ENCODE measurements at regions not wholly inside any gene's neighbourhood (a gene's known extent, or its start where the extent isn't known, plus 50 kb on each side); places are given as distances from the start of the nearest gene placed in this dataset.

- no peak for ATAC-seq
- Histone ChIP-seq H3K36me3 (no peaks in the 10 kb centered on the region), H3K27ac (no peak overlapping the region), H3K9me3 (no peaks in the 10 kb centered on the region), H3K4me3 (no peak overlapping the region), H3K27me3 (no peaks in the 10 kb centered on the region), H3K4me1 (no peaks in the 10 kb centered on the region)
- intact Hi-C loops (cut with DNase I; ENCODE audit: low total_unique reads) = no loop called here
- DNase-seq = no peak
- in situ Hi-C loops (cut with MboI; ENCODE audit: low sequenced_read_pairs in 4 of 4) = no loop called here
- TF ChIP-seq, protein P1, sequence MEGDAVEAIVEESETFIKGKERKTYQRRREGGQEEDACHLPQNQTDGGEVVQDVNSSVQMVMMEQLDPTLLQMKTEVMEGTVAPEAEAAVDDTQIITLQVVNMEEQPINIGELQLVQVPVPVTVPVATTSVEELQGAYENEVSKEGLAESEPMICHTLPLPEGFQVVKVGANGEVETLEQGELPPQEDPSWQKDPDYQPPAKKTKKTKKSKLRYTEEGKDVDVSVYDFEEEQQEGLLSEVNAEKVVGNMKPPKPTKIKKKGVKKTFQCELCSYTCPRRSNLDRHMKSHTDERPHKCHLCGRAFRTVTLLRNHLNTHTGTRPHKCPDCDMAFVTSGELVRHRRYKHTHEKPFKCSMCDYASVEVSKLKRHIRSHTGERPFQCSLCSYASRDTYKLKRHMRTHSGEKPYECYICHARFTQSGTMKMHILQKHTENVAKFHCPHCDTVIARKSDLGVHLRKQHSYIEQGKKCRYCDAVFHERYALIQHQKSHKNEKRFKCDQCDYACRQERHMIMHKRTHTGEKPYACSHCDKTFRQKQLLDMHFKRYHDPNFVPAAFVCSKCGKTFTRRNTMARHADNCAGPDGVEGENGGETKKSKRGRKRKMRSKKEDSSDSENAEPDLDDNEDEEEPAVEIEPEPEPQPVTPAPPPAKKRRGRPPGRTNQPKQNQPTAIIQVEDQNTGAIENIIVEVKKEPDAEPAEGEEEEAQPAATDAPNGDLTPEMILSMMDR (IDR thresholded peaks at IDR 0.05 in 4 of 5, conservative IDR thresholded peaks at IDR 0.05 in 1 of 5) = no peak
- TF ChIP-seq POLR2A (IDR thresholded peaks at IDR 0.05) = no peak
Observed at GRCh38 chr2:67955748-67956603, 106.8 kb downstream of the C1D start.

DNA sequence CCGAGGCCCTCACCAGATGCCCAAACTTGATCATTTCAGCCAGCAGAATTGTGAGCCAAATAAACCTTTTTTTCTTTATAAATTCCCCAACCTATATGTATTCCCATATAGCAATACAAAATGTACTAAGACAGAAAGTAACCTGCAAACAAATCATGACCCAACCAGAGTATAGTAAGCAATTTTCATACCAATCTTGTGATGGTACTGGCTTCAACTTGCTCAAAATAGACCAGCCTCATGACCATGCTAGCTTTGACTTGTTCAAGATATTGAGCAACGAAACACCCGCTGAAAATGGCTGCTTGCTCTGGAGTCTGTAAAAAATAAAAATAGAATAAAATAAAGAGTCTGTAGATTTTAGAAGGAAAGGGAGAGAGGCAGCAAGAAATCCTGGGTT, 97.6 kb downstream of the C1D start:
- no peaks in the 10 kb centered on the region for H3K4me1 ChIP-seq
- H3K27ac ChIP-seq = no peak overlapping the region
- H3K4me3 ChIP-seq = no peak overlapping the region
- in situ Hi-C loops (cut with MboI; ENCODE audit: low sequenced_read_pairs in 4 of 4) (no loop called here), intact Hi-C loops (cut with DNase I; ENCODE audit: low total_unique reads) (no loop called here)
- no peak for ATAC-seq
- no peaks in the 10 kb centered on the region for H3K36me3 ChIP-seq
- DNase-seq = no peak
- no peak for TF ChIP-seq POLR2A (IDR thresholded peaks at IDR 0.05)
- TF ChIP-seq, protein P1 (IDR thresholded peaks at IDR 0.05 in 4 of 5, conservative IDR thresholded peaks at IDR 0.05 in 1 of 5) = no peak
- H3K27me3 ChIP-seq = no peaks in the 10 kb centered on the region
- no peaks in the 10 kb centered on the region for H3K9me3 ChIP-seq

DNA sequence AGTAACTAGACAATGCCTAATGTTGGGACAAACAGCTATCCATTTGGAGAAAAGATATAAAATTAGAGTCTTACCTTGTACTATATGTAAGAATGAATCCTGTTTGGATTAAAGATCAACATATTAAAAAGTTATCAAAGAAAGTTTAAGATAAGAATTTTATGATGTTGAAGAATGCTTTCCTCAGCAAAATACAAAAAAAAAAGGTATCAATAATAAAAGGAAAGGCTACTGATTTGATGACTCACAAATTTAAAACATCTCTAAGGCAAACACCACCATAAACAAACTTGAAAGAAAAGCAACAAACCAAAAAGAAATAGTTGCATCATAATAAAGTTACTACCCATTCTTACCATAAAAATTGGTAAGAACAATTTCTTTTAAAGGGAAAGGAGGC, 92.7 kb downstream of the C1D start:
- H3K4me1 ChIP-seq = no peaks in the 10 kb centered on the region
- no peak overlapping the region for H3K27ac ChIP-seq
- DNase-seq = no peak
- in situ Hi-C loops (cut with MboI; ENCODE audit: low sequenced_read_pairs in 4 of 4) = no loop called here
- H3K36me3 ChIP-seq = no peaks in the 10 kb centered on the region
- H3K27me3 ChIP-seq = no peaks in the 10 kb centered on the region
- TF ChIP-seq, protein P1 (IDR thresholded peaks at IDR 0.05 in 4 of 5, conservative IDR thresholded peaks at IDR 0.05 in 1 of 5) = no peak
- no peak overlapping the region for H3K4me3 ChIP-seq
- ATAC-seq = no peak
- H3K9me3 ChIP-seq = no peaks in the 10 kb centered on the region
- intact Hi-C loops (cut with DNase I; ENCODE audit: low total_unique reads) = no loop called here

DNA sequence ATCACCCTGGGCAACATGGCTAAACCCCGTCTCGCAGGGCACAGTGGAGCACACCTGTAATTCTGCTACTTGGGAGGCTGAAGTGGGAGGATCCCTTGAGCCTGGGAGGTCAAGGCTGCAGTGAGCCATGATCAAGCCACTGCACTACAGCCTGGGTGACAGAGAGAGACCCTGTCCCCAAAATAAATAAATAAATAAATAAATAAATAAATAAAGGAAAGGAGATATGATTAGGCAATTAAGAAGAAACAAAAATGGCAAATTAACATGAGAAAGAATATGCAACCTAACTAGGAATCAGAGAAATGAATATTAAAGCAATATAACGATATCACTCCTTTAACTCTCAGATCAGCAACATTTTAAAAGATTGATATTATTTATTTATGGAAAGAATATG, 92.3 kb downstream of the C1D start:
- in situ Hi-C loops (cut with MboI; ENCODE audit: low sequenced_read_pairs in 4 of 4) (no loop called here), intact Hi-C loops (cut with DNase I; ENCODE audit: low total_unique reads) (no loop called here)
- TF ChIP-seq POLR2A (IDR thresholded peaks at IDR 0.05) = no peak
- TF ChIP-seq, protein P1 (IDR thresholded peaks at IDR 0.05 in 4 of 5, conservative IDR thresholded peaks at IDR 0.05 in 1 of 5) = no peak
- Histone ChIP-seq H3K4me3 (no peak overlapping the region), H3K36me3 (no peaks in the 10 kb centered on the region), H3K4me1 (no peaks in the 10 kb centered on the region), H3K9me3 (no peaks in the 10 kb centered on the region), H3K27ac (no peak overlapping the region), H3K27me3 (no peaks in the 10 kb centered on the region)
- ATAC-seq = no peak
- no peak for DNase-seq

All from gastrocnemius medialis (tissue), 4 donors.